ENCODE measurements at regions not wholly inside any gene's neighbourhood (a gene's known extent, or its start where the extent isn't known, plus 50 kb on each side); places are given as distances from the start of the nearest gene placed in this dataset.

DNA sequence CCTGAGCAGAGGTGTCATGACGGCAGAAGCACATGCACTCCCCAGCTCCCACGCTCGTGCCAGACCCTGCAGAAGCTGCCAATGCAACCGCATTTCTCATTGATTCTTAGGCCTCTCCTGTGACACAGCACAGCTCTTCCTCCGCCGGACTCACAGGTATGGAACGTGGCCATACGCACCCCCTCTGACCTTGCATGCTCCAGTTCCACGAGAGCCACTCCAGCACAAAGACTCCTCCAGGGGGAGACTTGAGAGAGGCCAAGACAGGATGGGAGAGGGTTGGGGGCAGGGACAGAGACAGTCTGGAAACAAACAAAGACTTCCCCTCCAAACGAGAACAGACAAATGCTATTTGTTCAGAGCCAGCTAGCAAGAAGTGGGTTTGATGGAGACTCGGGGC, 124.3 kb upstream of the PPP2R2D start:
- Histone ChIP-seq H2BK12ac (ENCODE audit: low read length in 2 of 2) (no peak overlapping the region), H3K36me3 (ENCODE audit: control insufficient read depth in 1 of 2, insufficient read depth in 2 of 2, low read depth in 1 of 2, low read length in 2 of 2) (no peaks in the 10 kb centered on the region), H2AK5ac (ENCODE audit: low read length, severe bottlenecking) (no peak overlapping the region), H3K4me2 (ENCODE audit: low read length, poor library complexity, severe bottlenecking) (no peak overlapping the region), H2BK120ac (ENCODE audit: low read depth, low read length) (no peak overlapping the region), H3K23ac (ENCODE audit: low read length in 2 of 2) (no peak overlapping the region), H3K9me3 (ENCODE audit: control insufficient read depth, low read length) (peaks cover 26% of the 10 kb centered on the region), H2BK5ac (ENCODE audit: low read depth, low read length, poor library complexity, severe bottlenecking) (no peak overlapping the region), H3K18ac (ENCODE audit: low read depth in 1 of 2, low read length in 2 of 2) (no peak overlapping the region), H2BK15ac (ENCODE audit: low read depth, poor library complexity, severe bottlenecking) (no peak overlapping the region), H3K9ac (ENCODE audit: low read length) (no peak overlapping the region), H2AFZ (ENCODE audit: low read depth, low read length) (no peak overlapping the region), H4K91ac (ENCODE audit: low read length) (no peak overlapping the region), H3K4me3 (ENCODE audit: insufficient read depth in 1 of 2, low read depth in 1 of 2, low read length in 2 of 2) (no peak overlapping the region), H3K4ac (ENCODE audit: low read depth in 1 of 2, low read length in 2 of 2) (no peak overlapping the region), H3K27ac (ENCODE audit: low read length, poor library complexity, severe bottlenecking) (no peak overlapping the region), H3K27me3 (ENCODE audit: control insufficient read depth in 1 of 2, insufficient read depth in 1 of 2, low read length in 2 of 2) (peaks cover 0 to 4% of the 10 kb centered on the region in 2 experiments), H3K79me1 (replicated peaks; ENCODE audit: low read length, poor library complexity, severe bottlenecking) (no peaks in the 10 kb centered on the region), H4K8ac (ENCODE audit: low read length) (no peak overlapping the region), H3K4me1 (ENCODE audit: control insufficient read depth, insufficient read depth, low read depth, low read length) (no peaks in the 10 kb centered on the region), H3K14ac (ENCODE audit: low read length in 2 of 2) (no peak overlapping the region)
- DNase-seq, result no peak
- 76% methylated on average over 8 of the region's 11 CpGs for WGBS

- Histone ChIP-seq H3K23ac (ENCODE audit: low read length in 2 of 2) (no peak overlapping the region), H4K91ac (ENCODE audit: low read length) (no peak overlapping the region), H3K9me3 (ENCODE audit: control insufficient read depth, low read length) (peaks cover 30% of the 10 kb centered on the region), H3K14ac (ENCODE audit: low read length in 2 of 2) (no peak overlapping the region), H3K4me2 (ENCODE audit: low read length, poor library complexity, severe bottlenecking) (no peak overlapping the region), H2BK15ac (ENCODE audit: low read depth, poor library complexity, severe bottlenecking) (no peak overlapping the region), H2BK5ac (ENCODE audit: low read depth, low read length, poor library complexity, severe bottlenecking) (no peak overlapping the region), H3K36me3 (ENCODE audit: control insufficient read depth in 1 of 2, insufficient read depth in 2 of 2, low read depth in 1 of 2, low read length in 2 of 2) (no peaks in the 10 kb centered on the region), H4K8ac (ENCODE audit: low read length) (no peak overlapping the region), H3K79me1 (replicated peaks; ENCODE audit: low read length, poor library complexity, severe bottlenecking) (no peaks in the 10 kb centered on the region), H3K27me3 (ENCODE audit: control insufficient read depth in 1 of 2, insufficient read depth in 1 of 2, low read length in 2 of 2) (peaks cover 0 to 4% of the 10 kb centered on the region in 2 experiments), H2AK5ac (ENCODE audit: low read length, severe bottlenecking) (no peak overlapping the region), H3K27ac (ENCODE audit: low read length, poor library complexity, severe bottlenecking) (no peak overlapping the region), H3K9ac (ENCODE audit: low read length) (no peak overlapping the region), H2AFZ (ENCODE audit: low read depth, low read length) (no peak overlapping the region), H3K18ac (ENCODE audit: low read depth in 1 of 2, low read length in 2 of 2) (no peak overlapping the region), H2BK120ac (ENCODE audit: low read depth, low read length) (no peak overlapping the region), H3K4ac (ENCODE audit: low read depth in 1 of 2, low read length in 2 of 2) (no peak overlapping the region), H2BK12ac (ENCODE audit: low read length in 2 of 2) (no peak overlapping the region), H3K4me1 (ENCODE audit: control insufficient read depth, insufficient read depth, low read depth, low read length) (no peaks in the 10 kb centered on the region), H3K4me3 (ENCODE audit: insufficient read depth in 1 of 2, low read depth in 1 of 2, low read length in 2 of 2) (no peak overlapping the region)
- no peak for DNase-seq
- 68% methylated on average over 5 of the region's 5 CpGs for WGBS
Observed at GRCh38 chr10:131777162-131777561, 123.6 kb upstream of the PPP2R2D start.

DNA sequence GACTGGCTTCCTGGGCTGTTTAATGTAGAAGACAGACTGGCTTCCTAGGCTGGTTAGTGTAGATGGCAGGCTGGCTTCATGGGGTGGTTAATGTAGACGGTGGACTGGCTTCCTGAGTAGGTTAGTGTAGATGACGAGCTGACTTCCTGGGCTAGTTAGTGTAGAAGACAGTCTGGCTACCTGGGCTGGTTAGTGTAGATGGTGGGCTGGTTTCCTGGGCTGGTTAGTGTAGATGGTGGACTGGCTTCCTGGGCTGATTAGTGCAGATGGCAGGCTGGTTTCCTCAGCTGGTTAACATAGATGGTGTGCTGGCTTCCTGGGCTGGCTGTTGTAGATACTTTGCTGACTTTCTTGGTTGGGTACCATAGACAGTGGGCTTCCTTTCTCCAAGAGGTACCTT, 122.9 kb upstream of the PPP2R2D start:
- no peak overlapping the region for H3K4ac ChIP-seq (ENCODE audit: low read depth in 1 of 2, low read length in 2 of 2)
- peaks cover 30% of the 10 kb centered on the region for H3K9me3 ChIP-seq (ENCODE audit: control insufficient read depth, low read length)
- H3K27ac ChIP-seq (ENCODE audit: low read length, poor library complexity, severe bottlenecking), result no peak overlapping the region
- no peak overlapping the region for H2BK15ac ChIP-seq (ENCODE audit: low read depth, poor library complexity, severe bottlenecking)
- no peak overlapping the region for H2BK5ac ChIP-seq (ENCODE audit: low read depth, low read length, poor library complexity, severe bottlenecking)
- H2AFZ ChIP-seq (ENCODE audit: low read depth, low read length), result no peak overlapping the region
- peaks cover 0 to 4% of the 10 kb centered on the region in 2 experiments for H3K27me3 ChIP-seq (ENCODE audit: control insufficient read depth in 1 of 2, insufficient read depth in 1 of 2, low read length in 2 of 2)
- H3K4me1 ChIP-seq (ENCODE audit: control insufficient read depth, insufficient read depth, low read depth, low read length), result no peaks in the 10 kb centered on the region
- H2BK120ac ChIP-seq (ENCODE audit: low read depth, low read length), result no peak overlapping the region
- no peak overlapping the region for H3K9ac ChIP-seq (ENCODE audit: low read length)
- no peak overlapping the region for H4K91ac ChIP-seq (ENCODE audit: low read length)
- H2BK12ac ChIP-seq (ENCODE audit: low read length in 2 of 2), result no peak overlapping the region
- H3K23ac ChIP-seq (ENCODE audit: low read length in 2 of 2), result no peak overlapping the region
- H3K4me3 ChIP-seq (ENCODE audit: insufficient read depth in 1 of 2, low read depth in 1 of 2, low read length in 2 of 2), result no peak overlapping the region
- no peak overlapping the region for H3K4me2 ChIP-seq (ENCODE audit: low read length, poor library complexity, severe bottlenecking)
- H3K14ac ChIP-seq (ENCODE audit: low read length in 2 of 2), result no peak overlapping the region
- WGBS, result 86% methylated on average over 2 of the region's 2 CpGs
- no peak overlapping the region for H4K8ac ChIP-seq (ENCODE audit: low read length)
- no peaks in the 10 kb centered on the region for H3K36me3 ChIP-seq (ENCODE audit: control insufficient read depth in 1 of 2, insufficient read depth in 2 of 2, low read depth in 1 of 2, low read length in 2 of 2)
- H2AK5ac ChIP-seq (ENCODE audit: low read length, severe bottlenecking), result no peak overlapping the region
- no peak overlapping the region for H3K18ac ChIP-seq (ENCODE audit: low read depth in 1 of 2, low read length in 2 of 2)
- no peak for DNase-seq
- no peaks in the 10 kb centered on the region for H3K79me1 ChIP-seq (replicated peaks; ENCODE audit: low read length, poor library complexity, severe bottlenecking)

DNA sequence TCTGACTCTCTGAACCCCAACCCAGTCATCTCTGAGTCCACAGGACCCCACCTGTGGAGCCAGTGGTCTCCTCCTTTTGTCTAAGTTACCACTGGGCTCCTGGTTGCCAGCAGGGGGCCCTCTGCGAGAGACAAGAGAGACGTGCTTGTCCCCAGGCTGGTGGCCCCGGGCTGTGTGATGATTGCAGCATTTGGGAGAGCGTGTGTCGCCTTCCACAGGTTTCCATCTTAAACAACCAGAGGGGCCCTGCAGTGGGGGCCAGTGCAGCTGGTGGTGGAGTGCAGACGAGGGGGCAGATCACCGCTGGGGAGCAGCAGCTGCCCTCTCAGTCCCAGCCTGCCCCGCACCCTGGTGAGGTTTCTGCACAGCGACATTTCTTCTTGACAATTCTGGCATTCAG, 122.4 kb upstream of the PPP2R2D start:
- WGBS, result 72% methylated on average over 9 of the region's 9 CpGs
- no peak overlapping the region for H3K4me2 ChIP-seq (ENCODE audit: low read length, poor library complexity, severe bottlenecking)
- H3K9me3 ChIP-seq (ENCODE audit: control insufficient read depth, low read length), result peaks cover 32% of the 10 kb centered on the region
- no peak overlapping the region for H4K91ac ChIP-seq (ENCODE audit: low read length)
- no peak overlapping the region for H3K14ac ChIP-seq (ENCODE audit: low read length in 2 of 2)
- H3K4me3 ChIP-seq (ENCODE audit: insufficient read depth in 1 of 2, low read depth in 1 of 2, low read length in 2 of 2), result no peak overlapping the region
- no peak overlapping the region for H2AFZ ChIP-seq (ENCODE audit: low read depth, low read length)
- no peak overlapping the region for H2BK12ac ChIP-seq (ENCODE audit: low read length in 2 of 2)
- H4K8ac ChIP-seq (ENCODE audit: low read length), result no peak overlapping the region
- no peaks in the 10 kb centered on the region for H3K4me1 ChIP-seq (ENCODE audit: control insufficient read depth, insufficient read depth, low read depth, low read length)
- no peak for DNase-seq
- no peak overlapping the region for H2BK15ac ChIP-seq (ENCODE audit: low read depth, poor library complexity, severe bottlenecking)
- H3K9ac ChIP-seq (ENCODE audit: low read length), result no peak overlapping the region
- no peaks in the 10 kb centered on the region for H3K79me1 ChIP-seq (replicated peaks; ENCODE audit: low read length, poor library complexity, severe bottlenecking)
- H3K4ac ChIP-seq (ENCODE audit: low read depth in 1 of 2, low read length in 2 of 2), result no peak overlapping the region
- no peak overlapping the region for H3K27ac ChIP-seq (ENCODE audit: low read length, poor library complexity, severe bottlenecking)
- no peaks in the 10 kb centered on the region for H3K36me3 ChIP-seq (ENCODE audit: control insufficient read depth in 1 of 2, insufficient read depth in 2 of 2, low read depth in 1 of 2, low read length in 2 of 2)
- H3K23ac ChIP-seq (ENCODE audit: low read length in 2 of 2), result no peak overlapping the region
- H2AK5ac ChIP-seq (ENCODE audit: low read length, severe bottlenecking), result no peak overlapping the region
- no peak overlapping the region for H2BK120ac ChIP-seq (ENCODE audit: low read depth, low read length)
- H3K27me3 ChIP-seq (ENCODE audit: control insufficient read depth in 1 of 2, insufficient read depth in 1 of 2, low read length in 2 of 2), result peaks cover 0 to 2% of the 10 kb centered on the region in 2 experiments
- no peak overlapping the region for H2BK5ac ChIP-seq (ENCODE audit: low read depth, low read length, poor library complexity, severe bottlenecking)
- no peak overlapping the region for H3K18ac ChIP-seq (ENCODE audit: low read depth in 1 of 2, low read length in 2 of 2)
